ENCODE measurements at regions not wholly inside any gene's neighbourhood (a gene's known extent, or its start where the extent isn't known, plus 50 kb on each side); places are given as distances from the start of the nearest gene placed in this dataset.

DNA sequence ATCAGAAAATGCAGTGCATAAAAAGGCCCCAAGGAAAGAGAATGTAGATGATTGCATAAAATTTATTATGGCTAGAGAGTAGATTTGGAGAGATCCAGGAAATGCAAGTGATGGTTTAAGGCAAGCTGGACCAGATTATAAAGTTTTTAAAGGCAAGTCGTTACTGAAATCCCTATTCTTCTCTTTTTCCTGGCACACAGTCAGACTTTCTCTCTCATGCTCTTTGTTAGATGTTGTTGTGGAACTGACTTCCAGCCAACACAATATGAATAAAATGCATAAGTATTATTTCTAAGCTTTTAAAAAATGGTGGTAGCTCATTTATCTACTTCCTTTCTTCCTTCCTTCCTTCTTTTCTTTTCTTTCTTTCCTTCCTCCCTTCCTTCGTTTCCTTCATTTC lies 1085.4 kb upstream of the CDH6 start:
- TF ChIP-seq, protein P1, sequence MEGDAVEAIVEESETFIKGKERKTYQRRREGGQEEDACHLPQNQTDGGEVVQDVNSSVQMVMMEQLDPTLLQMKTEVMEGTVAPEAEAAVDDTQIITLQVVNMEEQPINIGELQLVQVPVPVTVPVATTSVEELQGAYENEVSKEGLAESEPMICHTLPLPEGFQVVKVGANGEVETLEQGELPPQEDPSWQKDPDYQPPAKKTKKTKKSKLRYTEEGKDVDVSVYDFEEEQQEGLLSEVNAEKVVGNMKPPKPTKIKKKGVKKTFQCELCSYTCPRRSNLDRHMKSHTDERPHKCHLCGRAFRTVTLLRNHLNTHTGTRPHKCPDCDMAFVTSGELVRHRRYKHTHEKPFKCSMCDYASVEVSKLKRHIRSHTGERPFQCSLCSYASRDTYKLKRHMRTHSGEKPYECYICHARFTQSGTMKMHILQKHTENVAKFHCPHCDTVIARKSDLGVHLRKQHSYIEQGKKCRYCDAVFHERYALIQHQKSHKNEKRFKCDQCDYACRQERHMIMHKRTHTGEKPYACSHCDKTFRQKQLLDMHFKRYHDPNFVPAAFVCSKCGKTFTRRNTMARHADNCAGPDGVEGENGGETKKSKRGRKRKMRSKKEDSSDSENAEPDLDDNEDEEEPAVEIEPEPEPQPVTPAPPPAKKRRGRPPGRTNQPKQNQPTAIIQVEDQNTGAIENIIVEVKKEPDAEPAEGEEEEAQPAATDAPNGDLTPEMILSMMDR (conservative IDR thresholded peaks at IDR 0.05; ENCODE audit: low read depth in 2 of 2): no peak
- TF ChIP-seq CREB1 (CRISPR knock-in tag; IDR thresholded peaks at IDR 0.05; ENCODE audit: low read depth) (no peak), POLR2AphosphoS5 (IDR thresholded peaks at IDR 0.05; ENCODE audit: low read depth) (no peak), REST (IDR thresholded peaks at IDR 0.05; ENCODE audit: unreplicated experiment) (no peak), EZH2phosphoT487 (IDR thresholded peaks at IDR 0.05; ENCODE audit: unreplicated experiment) (no peak), EZH2 (IDR thresholded peaks at IDR 0.05; ENCODE audit: low read depth, unreplicated experiment) (no peak), JUNB (IDR thresholded peaks at IDR 0.05; ENCODE audit: unreplicated experiment) (no peak), ZNF331 (CRISPR knock-in tag; IDR thresholded peaks at IDR 0.05; ENCODE audit: low read depth) (no peak), STAT1 (IDR thresholded peaks at IDR 0.05; ENCODE audit: unreplicated experiment) (no peak), ZNF114 (CRISPR knock-in tag; IDR thresholded peaks at IDR 0.05) (no peak)
- TF ChIP-seq, protein P2, sequence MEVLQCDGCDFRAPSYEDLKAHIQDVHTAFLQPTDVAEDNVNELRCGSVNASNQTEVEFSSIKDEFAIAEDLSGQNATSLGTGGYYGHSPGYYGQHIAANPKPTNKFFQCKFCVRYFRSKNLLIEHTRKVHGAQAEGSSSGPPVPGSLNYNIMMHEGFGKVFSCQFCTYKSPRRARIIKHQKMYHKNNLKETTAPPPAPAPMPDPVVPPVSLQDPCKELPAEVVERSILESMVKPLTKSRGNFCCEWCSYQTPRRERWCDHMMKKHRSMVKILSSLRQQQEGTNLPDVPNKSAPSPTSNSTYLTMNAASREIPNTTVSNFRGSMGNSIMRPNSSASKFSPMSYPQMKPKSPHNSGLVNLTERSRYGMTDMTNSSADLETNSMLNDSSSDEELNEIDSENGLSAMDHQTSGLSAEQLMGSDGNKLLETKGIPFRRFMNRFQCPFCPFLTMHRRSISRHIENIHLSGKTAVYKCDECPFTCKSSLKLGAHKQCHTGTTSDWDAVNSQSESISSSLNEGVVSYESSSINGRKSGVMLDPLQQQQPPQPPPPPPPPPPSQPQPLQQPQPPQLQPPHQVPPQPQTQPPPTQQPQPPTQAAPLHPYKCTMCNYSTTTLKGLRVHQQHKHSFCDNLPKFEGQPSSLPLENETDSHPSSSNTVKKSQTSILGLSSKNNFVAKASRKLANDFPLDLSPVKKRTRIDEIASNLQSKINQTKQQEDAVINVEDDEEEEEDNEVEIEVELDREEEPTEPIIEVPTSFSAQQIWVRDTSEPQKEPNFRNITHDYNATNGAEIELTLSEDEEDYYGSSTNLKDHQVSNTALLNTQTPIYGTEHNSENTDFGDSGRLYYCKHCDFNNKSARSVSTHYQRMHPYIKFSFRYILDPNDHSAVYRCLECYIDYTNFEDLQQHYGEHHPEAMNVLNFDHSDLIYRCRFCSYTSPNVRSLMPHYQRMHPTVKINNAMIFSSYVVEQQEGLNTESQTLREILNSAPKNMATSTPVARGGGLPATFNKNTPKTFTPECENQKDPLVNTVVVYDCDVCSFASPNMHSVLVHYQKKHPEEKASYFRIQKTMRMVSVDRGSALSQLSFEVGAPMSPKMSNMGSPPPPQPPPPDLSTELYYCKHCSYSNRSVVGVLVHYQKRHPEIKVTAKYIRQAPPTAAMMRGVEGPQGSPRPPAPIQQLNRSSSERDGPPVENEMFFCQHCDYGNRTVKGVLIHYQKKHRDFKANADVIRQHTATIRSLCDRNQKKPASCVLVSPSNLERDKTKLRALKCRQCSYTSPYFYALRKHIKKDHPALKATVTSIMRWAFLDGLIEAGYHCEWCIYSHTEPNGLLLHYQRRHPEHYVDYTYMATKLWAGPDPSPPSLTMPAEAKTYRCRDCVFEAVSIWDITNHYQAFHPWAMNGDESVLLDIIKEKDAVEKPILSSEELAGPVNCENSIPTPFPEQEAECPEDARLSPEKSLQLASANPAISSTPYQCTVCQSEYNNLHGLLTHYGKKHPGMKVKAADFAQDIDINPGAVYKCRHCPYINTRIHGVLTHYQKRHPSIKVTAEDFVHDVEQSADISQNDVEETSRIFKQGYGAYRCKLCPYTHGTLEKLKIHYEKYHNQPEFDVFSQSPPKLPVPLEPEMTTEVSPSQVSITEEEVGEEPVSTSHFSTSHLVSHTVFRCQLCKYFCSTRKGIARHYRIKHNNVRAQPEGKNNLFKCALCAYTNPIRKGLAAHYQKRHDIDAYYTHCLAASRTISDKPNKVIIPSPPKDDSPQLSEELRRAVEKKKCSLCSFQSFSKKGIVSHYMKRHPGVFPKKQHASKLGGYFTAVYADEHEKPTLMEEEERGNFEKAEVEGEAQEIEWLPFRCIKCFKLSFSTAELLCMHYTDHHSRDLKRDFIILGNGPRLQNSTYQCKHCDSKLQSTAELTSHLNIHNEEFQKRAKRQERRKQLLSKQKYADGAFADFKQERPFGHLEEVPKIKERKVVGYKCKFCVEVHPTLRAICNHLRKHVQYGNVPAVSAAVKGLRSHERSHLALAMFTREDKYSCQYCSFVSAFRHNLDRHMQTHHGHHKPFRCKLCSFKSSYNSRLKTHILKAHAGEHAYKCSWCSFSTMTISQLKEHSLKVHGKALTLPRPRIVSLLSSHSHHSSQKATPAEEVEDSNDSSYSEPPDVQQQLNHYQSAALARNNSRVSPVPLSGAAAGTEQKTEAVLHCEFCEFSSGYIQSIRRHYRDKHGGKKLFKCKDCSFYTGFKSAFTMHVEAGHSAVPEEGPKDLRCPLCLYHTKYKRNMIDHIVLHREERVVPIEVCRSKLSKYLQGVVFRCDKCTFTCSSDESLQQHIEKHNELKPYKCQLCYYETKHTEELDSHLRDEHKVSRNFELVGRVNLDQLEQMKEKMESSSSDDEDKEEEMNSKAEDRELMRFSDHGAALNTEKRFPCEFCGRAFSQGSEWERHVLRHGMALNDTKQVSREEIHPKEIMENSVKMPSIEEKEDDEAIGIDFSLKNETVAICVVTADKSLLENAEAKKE (CRISPR knock-in tag; IDR thresholded peaks at IDR 0.05): no peak

Measured in GM23338 (cell line).